Endometrial microvascular endothelial cells (primary cell): ENCODE measurements at regions not wholly inside any gene's neighbourhood (a gene's known extent, or its start where the extent isn't known, plus 50 kb on each side); places are given as distances from the start of the nearest gene placed in this dataset.

Source experiments
- in situ Hi-C: cut with HindIII; loops from 2 replicates; pipeline ENCODE4 v1.10.0; 2017; ENCODE audit warnings: low sequenced_read_pairs, low pct_unique_long_range_greater_than_20kb; ENCODE audit errors: inconsistent ontology term

DNA sequence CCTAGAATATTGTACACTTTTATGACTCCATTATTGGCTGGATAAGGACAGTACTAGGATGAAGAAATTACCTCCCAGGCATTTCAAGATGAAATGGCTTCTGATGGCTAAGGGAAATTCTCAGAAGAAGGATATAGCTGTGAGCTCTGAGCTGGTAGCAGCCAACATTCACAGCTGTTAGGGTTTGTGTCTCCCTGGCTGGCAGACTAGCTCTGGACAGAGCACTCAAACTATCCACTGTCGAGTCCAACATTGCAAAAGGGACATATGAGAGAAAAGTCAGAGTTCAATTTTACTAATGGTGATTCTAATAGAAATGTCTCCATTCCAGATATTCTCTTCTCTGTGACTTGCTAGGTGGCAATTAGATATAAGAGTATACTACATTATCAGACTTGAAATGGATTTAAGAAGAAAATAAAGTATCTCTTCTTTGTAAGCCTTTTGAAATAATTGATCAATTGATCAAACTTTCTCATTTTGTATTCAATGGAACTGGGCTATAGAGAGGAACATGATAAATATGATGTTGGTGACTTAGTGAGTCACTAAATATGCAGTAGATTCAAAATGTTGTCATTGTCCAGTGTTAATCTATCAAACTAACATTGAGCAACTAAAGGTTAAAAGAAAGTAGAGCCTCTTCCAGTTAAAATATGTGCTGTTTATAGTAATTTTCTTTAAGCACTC lies 1920.3 kb downstream of the SUCLG1 start:
- in situ Hi-C loops = no loop called here

DNA sequence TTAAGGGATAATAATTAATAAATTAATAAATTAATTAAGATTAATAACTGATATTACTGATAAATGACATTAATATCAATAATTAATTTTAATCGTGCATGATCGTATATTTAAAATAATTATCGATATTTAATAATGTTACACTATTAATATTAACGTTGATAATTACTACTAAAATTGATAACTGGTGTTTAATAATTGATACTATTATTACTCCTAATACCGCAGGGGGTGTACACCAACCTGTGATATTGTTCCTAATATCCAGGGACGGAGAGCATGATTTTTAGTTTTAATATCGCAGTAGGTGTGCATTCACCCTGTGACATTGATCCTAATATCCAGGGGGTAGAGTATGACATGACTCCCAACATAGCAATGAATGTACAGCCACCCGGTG lies 1930.8 kb downstream of the SUCLG1 start:
- in situ Hi-C loops = no loop called here

DNA sequence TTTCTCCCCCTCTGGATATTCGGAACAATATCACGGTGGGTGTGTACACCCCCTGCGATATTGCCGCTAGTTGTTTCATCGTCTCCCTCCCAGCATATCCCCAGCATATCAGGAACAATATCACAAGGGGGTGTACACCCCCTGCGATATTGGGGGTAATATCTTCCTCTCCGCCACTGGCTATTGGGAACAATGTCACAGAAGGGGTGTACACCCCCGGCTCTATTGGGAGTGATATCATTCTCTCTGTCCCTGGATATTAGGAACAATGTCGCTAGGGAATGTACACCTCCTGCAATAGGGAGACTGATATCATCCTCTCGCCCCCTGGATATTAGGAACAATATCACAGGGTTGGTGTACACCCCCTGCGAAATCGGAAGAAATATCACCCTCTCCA lies 1932.0 kb downstream of the SUCLG1 start:
- in situ Hi-C loops = no loop called here

DNA sequence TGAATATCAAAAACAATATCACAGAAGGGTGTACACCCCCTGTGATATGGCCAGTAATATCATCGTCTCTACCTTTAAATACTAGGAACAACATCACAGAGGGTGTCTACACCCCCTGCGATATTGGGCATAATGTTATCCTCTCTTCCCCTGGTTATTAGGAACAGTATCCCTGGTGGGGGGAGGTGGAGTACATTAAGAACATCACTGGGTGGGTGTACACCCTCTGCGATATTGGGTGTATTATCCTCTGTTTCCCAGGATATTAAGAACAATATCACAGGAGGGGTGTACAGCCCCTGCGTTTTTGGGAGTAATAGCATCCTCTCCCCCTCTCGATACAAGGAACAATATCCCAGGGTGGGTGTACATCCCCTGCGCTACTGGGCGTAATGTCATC lies 1932.8 kb downstream of the SUCLG1 start:
- in situ Hi-C loops = no loop called here

DNA sequence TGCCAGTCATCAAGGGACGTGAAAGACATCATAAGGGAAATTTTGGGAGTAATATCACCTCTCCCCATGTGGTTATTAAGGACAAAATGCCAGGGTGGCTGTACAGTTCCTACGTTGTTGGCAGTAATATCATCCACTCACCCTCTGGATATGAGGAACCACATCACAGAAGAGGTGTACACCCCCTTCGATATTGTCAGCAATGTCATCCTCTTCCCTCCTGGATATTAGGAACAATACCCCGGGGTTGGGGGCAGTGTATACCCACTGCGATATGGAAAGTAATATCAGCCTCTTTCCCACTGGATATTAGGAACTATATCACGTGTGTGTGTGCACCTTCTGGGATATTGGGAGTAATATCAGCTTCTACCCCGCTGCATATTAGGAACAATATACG lies 1933.3 kb downstream of the SUCLG1 start:
- in situ Hi-C loops = no loop called here

DNA sequence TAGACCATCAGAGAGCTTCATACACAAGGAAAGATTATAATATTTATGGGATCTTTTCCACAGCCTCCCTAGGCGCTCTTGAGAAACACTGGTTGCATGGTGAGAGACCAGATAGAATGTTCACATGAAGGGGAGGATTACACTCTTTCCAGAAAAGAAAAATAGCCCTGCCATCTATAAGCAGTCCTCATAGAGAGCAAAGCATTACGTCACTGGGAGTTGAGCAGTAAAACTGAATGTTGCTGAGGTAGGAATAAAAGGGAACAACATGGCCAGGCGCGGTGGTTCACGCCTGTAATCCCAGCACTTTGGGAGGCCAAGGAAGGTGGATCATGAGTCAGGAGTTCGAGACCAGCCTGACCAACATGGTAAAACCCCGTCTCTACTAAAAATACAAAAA lies 1934.3 kb downstream of the SUCLG1 start:
- in situ Hi-C loops = no loop called here

DNA sequence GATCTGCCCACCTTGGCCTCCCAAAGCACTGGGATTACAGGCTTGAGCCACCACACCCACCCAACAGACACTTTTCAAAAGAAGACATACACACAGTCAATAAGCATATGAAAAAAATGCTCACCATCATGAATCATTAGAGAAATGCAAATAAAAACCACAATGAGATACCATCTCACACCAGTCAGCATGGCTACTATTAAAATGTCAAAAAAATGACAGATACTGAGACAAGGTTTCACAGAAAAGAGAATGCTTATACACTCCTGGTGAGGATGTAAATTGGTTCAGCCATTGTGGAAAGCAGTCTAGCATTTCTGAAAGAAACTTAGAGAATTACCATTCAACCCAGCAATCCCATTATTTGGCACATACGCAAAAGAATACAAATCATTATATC lies 1947.2 kb downstream of the SUCLG1 start:
- in situ Hi-C loops = no loop called here

DNA sequence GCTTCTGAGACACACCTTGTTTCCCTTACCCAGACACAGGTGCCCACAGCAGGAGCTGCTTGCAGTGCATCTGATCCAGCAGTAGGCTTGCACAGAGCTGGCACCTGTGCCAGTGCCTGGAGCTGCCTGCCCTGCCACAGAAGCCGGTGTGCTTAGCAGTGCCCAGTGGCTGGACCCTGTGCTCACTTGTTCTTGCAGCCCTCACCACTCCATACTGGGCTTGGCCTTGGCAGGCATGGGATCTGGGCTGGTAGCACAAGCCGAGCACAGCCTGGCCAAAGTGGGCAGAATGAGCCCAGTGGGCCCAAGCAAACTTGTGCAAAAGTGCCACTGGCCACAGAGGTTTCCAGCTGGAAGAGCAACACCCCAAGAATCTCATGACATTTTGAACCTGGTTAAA lies 1950.4 kb downstream of the SUCLG1 start:
- in situ Hi-C loops = no loop called here

DNA sequence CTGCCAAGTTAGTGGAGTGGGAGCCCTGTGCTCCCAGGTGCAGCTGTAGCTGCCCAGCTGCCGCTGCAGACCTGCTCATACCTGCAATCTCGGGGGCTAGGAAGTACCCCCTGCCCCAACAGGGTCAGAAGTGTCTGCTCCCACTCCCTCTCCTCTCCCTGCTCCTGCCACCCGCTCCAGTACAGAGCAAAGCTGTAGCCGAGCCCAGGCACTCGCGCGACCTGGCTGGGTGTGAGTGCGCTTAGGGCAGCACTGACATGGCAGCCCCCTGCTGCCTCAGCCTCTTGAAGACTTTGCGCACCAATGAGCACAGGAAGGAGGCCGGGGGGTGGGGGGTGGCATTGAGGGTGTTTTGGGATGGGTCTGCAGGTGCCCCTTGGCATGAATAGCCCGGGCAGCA lies 1951.4 kb downstream of the SUCLG1 start:
- in situ Hi-C loops = no loop called here

DNA sequence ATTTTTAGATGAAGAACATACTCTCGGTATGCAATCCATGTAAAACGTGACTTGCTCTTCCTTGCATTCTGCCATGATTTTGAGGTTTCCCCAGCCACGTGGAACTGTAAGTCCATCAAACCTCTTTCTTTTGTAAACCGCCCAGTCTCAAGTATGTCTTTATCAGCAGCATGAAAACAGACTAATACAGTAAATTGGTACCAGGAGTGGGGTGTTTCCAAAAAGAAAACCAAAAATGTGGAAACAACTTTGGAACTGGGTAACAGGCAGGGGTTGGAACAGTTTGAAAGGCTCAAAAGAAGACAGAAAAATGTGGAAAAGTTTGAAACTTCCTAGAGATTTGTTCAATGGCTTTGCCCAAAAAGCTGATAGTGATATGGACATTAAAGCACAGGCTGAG lies 1957.9 kb downstream of the SUCLG1 start:
- in situ Hi-C loops = no loop called here

DNA sequence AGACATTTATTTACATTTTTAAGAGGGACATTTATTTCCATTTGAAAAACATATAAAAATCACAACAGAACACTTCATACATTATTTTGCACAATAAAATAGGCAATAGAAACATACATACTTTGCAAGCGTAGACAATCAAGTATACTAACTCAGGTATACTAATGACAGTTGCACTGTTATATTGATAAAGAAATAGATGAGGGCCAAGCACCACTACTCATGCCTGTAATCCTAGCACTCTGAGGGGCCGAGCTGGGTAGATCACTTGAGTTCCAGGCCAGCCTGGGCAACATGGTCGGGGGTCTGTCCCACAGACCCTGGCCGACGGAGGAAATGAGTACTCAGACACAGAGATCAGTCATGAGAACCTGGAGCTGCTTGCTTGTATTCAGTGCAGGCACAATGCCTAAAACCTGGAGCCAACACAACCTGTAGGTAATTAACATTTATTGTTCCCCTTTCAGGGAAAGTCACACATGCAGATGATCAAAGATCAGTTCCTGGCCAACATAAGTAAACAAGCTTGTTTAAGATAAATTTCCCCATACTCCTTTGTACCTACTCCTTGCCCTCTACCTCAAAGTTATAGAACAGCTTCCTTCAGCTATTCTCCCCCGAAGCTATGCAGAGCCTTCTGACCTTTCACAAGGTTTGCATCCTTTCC lies 1960.2 kb downstream of the SUCLG1 start:
- in situ Hi-C loops = no loop called here

DNA sequence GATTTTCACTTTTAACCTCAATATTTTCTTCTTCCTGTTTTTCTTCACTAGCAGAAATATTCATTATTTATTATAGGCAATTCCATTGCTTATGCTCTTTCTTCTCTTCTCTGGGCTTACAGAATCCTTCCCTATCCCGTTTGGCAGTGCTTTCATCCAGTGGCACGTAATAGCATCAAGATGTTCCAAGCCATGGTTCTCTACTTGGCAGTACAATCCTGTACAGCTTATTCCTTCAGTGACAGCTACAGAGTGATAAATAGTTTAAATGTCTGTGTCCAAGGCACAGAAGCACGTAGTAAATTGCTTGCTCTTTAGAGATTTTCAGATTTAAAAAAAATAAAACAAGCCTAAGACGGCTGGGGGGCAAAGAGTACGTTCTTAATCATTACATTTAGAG lies 1964.3 kb downstream of the SUCLG1 start:
- in situ Hi-C loops = no loop called here

DNA sequence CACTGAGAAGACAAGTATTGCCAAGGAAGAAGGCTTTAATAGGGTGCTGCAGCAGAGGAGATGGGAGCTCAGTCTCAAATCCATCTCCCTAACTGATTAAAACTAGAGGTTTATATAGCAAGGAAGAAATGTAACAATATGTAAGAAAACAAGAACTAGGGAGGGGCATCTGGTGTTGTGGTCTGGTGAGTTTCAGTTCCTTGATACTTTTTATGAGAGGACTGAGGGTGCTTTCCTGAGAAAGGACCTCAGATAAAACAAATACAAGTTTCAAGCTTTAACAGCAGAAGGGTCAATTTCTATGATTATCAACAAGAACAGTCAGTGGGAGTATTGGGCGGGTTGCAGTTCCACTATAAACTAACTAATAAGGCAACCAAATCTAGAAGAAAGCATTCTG lies 1967.5 kb downstream of the SUCLG1 start:
- in situ Hi-C loops = no loop called here

DNA sequence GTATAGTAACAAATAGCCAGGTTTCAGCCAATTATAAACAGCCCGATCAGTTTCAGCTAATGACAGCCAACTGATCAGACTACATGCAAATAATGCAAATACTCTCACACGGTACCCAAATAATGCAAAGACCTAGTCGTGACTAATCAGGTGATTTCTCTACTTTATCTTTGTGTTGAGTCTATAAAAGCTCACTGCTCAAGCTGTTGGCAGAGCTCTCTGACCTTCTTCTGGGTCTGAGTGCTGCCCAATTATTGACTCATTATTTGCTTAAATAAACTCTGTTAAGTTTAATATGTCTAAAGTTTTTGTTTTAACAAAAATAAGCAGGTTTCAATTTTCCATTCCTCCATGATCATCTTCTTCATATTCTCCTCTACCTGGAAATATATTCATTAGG lies 1971.7 kb downstream of the SUCLG1 start:
- in situ Hi-C loops = no loop called here

DNA sequence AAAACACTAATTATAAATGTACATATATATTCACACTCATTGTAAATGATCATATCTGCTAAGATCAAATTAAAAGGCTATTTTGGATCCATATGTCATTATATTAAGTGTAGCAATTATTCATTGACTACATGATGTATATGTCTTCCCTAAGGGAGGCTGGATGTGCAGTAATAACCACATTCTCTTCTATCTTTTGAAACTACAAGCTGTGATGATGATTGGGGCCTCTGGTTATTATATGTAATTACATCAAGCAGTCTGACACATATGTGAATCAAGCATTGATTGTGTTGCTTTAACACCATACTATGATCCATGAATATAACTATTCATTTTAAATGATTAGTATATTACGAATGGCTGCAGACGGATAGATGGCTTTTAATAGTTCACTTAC lies 1973.4 kb downstream of the SUCLG1 start:
- in situ Hi-C loops = no loop called here

DNA sequence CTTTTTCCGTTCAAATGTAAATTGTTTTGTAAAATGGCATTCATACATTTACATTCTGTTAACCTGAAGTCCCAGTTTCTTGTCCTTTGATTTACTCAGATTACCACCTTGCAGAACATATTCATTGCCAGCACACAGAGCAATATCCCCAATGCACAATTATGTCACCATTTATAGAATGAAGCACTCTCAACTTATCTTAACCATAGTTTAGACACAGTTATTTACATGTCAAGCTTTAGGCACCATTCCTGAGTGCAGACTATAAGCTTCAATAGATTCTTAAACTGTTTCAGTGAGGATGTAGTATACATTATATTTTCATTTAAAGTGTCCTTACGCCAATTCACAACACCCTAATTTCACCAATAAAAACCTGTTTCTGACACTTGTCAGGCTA lies 1977.9 kb downstream of the SUCLG1 start:
- in situ Hi-C loops = no loop called here

DNA sequence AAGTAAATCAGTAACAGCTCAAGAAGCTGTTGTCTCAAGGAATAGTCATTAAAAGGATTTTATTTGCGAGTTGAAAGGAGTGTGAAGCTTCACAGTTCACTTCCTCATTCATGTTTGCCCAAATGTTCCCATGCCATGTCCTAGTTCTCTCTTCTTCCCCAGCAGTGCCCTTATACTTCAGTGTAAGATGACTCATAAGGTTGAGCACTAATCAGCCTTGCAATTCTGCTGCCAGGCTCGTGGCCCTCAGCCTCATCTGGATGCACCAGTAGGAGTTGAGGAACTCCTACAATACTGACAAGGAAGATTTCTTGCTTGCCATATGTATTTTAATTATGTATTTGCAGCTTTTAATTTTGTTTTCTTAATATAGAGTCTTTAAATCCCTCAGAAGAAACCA lies 1980.4 kb downstream of the SUCLG1 start:
- in situ Hi-C loops = no loop called here

DNA sequence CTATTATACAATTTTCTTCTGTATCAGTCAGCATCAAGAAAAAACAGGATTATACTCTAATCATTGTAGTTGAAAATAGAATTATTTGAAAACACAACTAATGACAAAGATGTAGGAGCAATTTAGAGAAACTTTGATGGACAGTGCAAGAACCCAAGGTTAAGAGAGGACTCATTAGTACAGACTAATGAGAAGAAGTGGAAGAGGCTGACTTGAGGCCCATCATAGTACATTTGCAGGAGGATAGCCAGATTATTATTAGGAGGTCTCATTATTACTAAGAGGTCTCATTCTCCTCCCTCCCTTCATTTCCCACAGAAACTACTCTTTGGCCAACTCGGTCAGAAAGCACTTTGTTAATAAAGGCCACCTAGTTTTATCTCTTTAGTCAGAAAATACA lies 1983.0 kb downstream of the SUCLG1 start:
- in situ Hi-C loops = no loop called here

DNA sequence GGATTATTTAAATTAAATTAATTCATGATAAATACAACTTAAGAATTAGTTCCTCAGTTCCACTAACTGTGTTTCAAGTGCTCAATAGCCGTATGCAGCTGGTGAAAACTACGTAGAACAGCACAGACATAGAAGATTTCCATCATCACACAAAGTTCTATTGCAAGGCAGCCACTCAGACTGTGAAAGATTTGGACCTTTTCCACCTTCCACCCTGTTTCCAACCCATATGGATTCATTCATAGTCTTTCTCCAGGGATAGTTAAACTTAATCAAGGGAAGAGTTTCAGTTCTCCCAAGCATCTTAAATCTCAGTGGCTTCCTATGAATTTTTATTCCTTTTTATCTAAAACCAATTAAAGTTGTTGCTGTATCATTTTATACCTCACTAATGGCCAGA lies 2030.8 kb downstream of the SUCLG1 start:
- in situ Hi-C loops = no loop called here

DNA sequence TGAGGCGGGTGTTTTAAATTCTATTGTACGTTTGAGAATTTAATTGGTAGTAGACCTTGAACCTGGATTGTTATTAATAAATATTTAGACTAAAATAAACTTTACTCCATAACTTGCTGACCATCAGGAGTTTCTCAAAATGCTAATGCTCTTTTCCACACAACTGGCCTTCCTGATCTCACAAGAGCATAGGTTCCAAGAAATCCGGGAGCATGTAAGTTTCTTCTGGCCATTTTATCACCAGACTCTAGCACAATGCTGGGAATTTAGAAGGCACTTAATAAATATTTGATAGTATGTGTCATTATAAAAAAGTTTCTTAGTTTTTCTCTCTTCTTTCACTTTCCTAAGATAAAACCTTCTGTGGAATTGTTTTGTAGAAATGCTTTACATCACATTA lies 2047.1 kb downstream of the SUCLG1 start:
- in situ Hi-C loops = no loop called here

DNA sequence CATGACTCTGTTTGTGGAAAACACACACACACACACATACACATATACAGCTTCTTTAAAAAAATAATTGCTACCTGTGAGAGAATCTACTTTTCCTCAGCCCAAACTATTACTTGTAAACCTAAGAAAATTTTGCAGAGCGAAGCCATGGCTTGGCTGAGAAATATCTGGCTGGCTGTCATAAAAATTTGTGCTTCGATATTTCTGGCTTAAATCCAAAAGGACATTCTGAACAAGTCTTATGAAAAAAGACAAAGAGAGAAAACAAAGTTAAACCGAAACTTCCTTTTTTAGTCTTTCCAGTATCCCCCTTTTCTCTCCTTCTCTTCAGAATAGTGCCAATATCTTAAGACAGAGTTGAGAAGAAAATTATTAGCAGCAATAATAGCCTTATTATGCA lies 2048.0 kb downstream of the SUCLG1 start:
- in situ Hi-C loops = no loop called here
